A549 (cell line): ENCODE measurements at regions not wholly inside any gene's neighbourhood (a gene's known extent, or its start where the extent isn't known, plus 50 kb on each side); places are given as distances from the start of the nearest gene placed in this dataset.

ENCODE experiments used
- RNF2 ChIP-seq: fragments of 200-600 bp; sonication (generic); IDR thresholded peaks from 2 replicates; pipeline ENCODE4 v1.6.1; 2016; ENCODE audit warnings: low read depth, mild to moderate bottlenecking, antibody characterized with exemption, moderate library complexity, borderline replicate concordance
- TF ChIP-seq, protein P1 (sequence below): fragments of >200 bp; sonication (Bioruptor Twin); formaldehyde crosslinking; IDR thresholded peaks from 3 replicates; pipeline ENCODE4 v1.5.1; 2016

DNA sequence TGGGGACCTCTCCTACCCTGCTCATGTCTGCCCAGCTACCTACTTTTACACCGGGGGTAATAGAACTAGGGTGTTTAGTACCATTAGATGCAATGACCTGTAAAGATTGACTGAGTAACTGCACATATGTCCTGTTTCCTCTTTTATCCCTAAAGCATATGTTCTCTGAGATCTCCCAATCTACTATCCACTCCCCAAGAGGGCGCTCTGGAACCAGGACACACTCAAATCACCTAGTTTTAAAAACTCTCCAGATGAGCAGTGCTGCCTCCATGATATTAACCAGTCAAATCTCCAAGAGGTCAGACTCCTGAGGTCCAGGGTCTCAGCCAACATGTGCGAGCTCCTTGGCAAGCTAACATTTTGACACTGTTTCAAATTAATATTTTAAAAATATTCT, 87.0 kb upstream of the TSPAN5 start:
- no peak for TF ChIP-seq RNF2
- TF ChIP-seq, protein P1, sequence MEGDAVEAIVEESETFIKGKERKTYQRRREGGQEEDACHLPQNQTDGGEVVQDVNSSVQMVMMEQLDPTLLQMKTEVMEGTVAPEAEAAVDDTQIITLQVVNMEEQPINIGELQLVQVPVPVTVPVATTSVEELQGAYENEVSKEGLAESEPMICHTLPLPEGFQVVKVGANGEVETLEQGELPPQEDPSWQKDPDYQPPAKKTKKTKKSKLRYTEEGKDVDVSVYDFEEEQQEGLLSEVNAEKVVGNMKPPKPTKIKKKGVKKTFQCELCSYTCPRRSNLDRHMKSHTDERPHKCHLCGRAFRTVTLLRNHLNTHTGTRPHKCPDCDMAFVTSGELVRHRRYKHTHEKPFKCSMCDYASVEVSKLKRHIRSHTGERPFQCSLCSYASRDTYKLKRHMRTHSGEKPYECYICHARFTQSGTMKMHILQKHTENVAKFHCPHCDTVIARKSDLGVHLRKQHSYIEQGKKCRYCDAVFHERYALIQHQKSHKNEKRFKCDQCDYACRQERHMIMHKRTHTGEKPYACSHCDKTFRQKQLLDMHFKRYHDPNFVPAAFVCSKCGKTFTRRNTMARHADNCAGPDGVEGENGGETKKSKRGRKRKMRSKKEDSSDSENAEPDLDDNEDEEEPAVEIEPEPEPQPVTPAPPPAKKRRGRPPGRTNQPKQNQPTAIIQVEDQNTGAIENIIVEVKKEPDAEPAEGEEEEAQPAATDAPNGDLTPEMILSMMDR = peak; percentile 35
